CD4-positive, alpha-beta T cell treated with Interleukin-21 for 1 hour (primary cell): ENCODE measurements at regions not wholly inside any gene's neighbourhood (a gene's known extent, or its start where the extent isn't known, plus 50 kb on each side); places are given as distances from the start of the nearest gene placed in this dataset.

ENCODE experiments used
- DNase-seq: peaks from one replicate; pipeline ENCODE4 v3.0.0-alpha.2; 2020

DNA sequence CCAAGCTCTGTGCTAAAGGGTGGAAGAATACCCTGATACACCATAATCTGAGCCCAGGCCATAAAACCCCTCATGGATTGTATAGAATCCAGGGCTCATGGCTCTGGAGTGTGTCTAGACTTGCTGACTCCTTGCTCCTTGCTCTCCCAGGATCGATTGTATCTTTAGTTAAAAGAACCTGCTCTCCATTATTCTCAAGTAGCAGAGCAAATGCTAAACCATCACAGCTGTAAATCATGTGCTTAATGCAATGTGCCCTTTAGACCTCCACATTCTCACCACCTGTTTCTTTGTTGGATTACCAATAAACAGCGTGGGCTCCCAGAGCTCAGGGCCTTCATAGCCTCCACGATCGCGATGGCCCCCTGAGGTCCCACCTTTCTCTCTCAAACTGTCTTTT is 411.6 kb upstream of the FBXO33 start:
- no peak for DNase-seq

DNA sequence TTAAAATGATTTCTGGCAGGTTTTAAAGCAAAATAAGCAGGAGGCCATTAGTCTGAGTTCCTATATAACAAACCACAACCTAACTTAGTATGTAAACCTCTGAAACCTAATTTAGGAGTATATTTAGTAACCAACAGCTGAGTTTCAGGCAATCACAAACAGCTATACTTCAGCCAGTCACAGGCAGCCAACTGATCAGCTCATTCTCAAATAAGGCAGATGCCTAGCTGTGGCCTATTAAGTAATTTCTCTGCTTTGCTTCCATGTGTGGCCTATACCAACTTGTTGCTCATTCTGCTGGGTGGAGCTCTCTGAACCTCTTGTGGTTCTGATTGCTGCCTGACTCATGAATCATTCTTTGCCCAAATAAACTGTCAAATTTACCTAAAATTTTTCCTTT is 408.9 kb upstream of the FBXO33 start:
- no peak for DNase-seq

DNA sequence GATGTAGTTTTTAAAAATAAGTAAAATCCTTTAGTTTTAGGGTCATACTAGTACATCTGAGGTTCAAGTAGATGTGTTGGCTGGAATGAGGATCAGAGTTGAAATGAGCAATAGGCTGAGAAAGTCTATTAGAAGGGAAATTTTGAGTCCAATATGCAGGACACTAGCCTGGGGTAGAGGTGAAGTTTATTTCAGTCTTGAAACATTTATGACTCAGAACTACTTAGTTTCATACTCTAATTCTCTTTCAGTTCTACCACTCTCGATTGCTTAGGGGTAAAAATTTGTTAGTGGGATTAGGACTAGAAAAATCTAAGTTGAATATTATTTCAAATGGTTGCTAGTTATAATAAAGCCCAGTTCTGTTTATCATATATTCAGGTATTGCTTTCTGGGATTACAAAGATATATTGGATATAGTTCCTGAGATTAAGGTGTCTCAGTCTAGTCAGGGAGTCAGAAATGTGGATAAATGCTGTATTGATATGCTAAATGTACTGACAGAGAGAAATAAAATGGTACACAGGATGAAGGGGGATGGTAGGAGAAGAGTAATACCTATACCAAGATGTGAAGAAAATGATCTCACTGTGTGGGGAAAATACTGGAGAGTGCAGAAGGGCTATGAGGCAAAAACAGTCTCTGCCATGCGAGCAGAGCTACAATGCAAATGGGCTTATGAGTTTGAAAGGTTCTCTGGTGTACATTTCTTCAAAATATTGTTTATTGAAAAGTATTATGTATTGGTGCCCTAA is 395.8 kb upstream of the FBXO33 start:
- DNase-seq: no peak

DNA sequence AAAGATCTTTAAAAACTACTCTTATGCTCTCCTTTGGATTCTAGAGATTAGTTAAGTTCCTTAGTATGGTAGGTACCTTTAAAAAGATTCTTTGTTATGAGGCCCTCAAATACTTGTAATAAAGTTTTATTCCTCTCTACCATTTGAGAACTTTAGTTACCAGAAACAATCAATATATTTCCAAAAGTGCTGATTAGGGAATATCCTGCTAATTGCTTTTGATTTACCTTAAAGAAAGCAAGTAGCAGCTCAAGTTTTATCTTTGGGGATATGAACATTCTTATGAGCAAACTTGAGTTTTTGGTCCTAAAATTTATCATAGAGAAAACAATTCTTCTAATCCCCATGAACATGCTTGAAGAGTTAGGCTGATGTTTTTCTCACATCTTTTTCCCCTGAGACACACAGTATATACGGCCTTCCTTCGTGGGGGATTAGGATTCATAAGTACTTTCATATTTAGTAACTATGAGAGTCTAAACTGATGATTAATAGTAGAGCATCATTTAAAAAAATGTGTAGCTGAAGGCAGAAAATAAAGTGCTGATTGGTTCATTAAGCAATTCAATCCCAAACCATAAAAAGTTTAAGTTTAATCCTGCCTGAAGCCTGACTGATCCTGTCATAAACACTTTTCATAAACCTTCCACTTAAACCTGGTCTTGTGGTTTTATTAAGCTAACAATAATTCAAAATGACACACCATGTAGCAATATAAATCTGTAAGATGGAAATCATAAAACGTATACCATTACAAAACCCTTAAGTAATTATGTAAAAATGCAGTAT is 380.5 kb upstream of the FBXO33 start:
- DNase-seq: no peak

GRCh38 chr14:39807271-39807670 is 375.0 kb upstream of the FBXO33 start:
- no peak for DNase-seq

GRCh38 chr14:39784461-39784860 is 352.2 kb upstream of the FBXO33 start:
- no peak for DNase-seq

DNA sequence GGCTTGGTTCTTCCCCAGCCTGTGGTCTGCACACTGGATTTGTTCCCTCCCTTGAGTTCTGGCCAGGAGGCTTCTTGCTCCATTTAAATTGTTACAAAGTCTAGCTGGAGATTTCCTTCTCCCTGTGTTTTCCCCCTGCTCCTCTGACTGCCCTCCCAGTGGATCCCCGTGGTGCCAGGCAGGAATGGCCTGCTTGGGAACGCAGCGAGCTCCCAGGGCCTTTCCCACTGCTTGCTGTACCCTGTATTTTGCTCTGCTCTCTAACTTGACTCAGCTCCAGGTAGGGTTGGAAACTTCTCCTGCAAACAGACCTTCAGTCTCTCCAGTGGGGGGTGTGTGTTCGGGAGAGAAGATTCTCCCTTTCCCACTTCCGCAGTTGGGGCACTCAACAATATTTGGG is 349.2 kb upstream of the FBXO33 start:
- no peak for DNase-seq

GRCh38 chr14:39773387-39774126 is 341.3 kb upstream of the FBXO33 start:
- DNase-seq: no peak

DNA sequence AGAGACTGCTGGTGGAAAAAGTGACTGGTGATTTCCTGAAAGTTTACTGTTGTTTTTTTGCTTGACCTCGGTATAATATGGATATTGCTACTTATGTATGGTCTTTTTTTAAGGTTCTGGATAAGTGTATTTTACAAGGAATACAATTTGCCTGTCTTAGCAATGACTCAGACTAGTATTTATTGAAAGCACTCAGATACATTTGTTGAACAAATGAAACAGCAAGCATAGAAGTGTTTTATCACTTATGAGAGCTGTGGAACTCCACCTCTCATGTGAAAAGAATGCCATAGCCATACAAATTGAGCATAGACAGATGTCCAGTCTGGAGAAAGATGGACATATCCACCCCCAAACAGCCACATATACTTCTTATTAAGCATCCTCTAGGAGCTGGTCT is 340.4 kb upstream of the FBXO33 start:
- no peak for DNase-seq

GRCh38 chr14:39768589-39768988 is 336.4 kb upstream of the FBXO33 start:
- DNase-seq: no peak

GRCh38 chr14:39766397-39767000 is 334.3 kb upstream of the FBXO33 start:
- no peak for DNase-seq

DNA sequence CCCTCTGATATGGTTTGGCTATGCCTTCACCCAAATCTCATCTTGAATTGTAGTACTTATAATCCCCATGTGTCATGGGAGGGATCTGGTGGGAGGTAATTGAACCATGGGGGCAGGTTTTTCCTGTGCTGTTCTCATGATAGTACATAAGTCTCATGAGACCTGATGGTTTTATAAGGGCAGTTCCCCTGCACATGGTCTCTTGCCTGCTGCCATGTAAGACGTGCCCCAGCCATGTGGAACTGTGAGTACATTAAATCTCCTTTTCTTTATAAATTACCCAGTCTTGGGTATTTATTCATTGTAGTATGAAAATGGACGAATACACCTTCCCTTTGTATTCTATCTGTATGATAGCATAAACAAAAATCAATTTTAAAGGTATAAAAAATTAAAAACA is 333.4 kb upstream of the FBXO33 start:
- DNase-seq: no peak

DNA sequence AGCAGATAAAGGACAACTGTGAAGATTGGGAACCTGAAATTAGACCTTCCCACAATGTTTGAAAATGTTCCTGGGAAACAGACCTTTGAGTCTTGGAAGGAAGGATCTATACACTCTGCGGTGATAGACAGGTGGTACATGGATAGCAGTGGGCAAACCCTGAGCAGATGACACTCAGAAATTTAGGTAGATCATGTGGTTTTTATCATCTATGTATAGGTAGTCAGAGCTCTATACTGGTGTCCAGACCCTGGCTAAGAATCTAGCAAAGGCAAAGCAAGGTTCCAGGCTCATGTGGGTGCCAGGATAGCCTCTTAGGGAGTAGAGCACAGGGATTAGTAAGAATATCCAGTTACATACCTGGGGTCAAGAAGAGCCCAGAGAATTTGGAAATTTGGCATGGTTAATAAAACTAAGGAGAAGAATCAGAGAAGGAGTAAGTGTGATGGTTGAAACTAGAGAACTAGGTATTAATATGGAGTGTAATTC is 331.2 kb upstream of the FBXO33 start:
- DNase-seq: no peak

- DNase-seq: peak; percentile 7
These were observed 330.6 kb upstream of the FBXO33 start for GRCh38 chr14:39762576-39763401.

- DNase-seq: no peak
These were observed 323.1 kb upstream of the FBXO33 start for GRCh38 chr14:39755269-39755878.

DNA sequence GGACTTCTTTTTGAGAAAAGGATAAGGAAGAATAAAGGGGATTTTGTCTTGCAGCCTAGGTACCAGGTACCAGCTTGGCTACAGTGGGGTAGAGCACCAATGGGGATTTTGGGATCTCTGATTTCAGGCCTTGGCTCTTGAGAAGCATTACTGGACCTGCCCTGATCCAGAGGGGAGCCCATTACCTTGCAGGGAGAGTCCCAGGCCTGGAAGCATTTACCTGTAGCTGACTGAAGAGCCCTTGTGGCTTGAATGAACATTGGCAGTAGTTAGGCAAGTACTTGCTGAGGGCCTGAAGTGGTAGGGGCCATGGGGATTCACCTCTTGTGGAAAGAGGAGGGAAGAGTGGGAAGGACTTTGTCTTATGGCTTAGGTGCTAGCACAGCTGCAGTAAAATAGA is 308.2 kb upstream of the FBXO33 start:
- DNase-seq: no peak

DNA sequence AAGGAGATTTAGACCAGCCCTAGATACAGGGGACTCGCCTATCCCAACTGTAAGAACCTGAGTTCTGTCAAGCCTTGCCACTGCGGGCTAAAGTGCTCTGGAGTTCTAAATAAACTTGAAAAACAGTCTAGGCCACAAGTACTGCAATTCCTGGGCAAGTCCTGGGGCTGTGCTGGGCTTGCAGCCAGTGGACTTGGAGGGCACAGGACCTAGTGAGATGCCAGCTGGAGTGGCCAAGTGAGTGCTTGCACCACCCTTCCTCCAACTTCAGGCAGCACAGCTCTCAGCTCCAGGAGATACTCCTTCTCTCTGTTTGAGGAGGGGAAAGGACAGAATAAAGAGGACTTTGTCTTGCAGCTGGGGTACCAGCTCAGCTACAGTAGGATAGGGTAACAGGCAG is 307.6 kb upstream of the FBXO33 start:
- DNase-seq: no peak

DNA sequence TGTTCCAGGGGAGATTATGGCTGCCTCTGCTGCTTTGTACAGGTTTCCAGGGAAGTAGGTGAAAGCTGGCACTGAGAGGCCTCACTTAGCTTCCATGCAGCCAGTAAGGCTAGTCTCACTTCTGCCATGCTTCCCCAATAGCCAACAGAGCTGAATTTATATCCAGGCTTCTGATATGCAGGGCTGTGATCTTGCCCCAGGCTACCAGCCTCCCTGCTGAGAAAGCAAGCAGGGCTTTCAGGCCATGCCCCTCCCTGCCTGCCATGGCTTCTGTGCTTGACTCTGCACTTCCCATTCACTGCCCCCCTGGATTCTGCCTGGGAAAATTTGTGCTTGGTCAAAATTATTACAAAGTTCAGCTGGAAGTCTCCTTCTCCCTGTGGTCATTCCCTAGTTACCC is 302.1 kb upstream of the FBXO33 start:
- DNase-seq: no peak

GRCh38 chr14:39733741-39734140 is 301.5 kb upstream of the FBXO33 start:
- no peak for DNase-seq

DNA sequence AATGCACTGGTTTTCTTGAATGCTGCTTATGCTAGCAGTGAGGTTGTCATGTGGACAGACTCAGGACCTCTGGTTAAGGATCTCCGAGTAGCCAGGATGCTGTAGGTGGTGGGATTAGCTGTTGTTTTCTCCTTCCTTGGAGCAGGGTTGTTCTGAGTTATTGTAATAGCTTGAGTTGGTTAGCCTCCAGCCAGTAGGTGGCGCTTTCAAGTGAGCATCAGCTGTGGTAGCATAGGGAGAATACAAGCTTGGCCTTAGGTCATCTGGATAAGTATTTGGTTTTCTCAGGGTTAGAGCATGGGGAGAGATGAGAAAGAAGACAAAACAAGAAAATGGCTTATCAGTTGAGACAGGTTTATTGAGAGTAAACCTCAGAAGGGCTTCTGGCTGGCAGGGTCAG is 299.7 kb upstream of the FBXO33 start:
- DNase-seq: no peak

GRCh38 chr14:39726563-39726962 is 294.3 kb upstream of the FBXO33 start:
- no peak for DNase-seq
